Tibial nerve (tissue), 4 donors: ENCODE measurements at regions not wholly inside any gene's neighbourhood (a gene's known extent, or its start where the extent isn't known, plus 50 kb on each side); places are given as distances from the start of the nearest gene placed in this dataset.

Experiments used
- EP300 ChIP-seq, 2 donors: sonication (generic); formaldehyde crosslinking; IDR thresholded peaks; one replicate each; pipeline ENCODE4 v1.6.1; 2017; ENCODE audit warnings: antibody characterized with exemption in 2 of 2, mild to moderate bottlenecking in 1 of 2
- POLR2A ChIP-seq, 2 donors: fragments of 450-650 bp; IDR thresholded peaks; one replicate each; pipeline ENCODE4 v1.6.1; 2017; ENCODE audit warnings: antibody characterized with exemption in 2 of 2, mild to moderate bottlenecking in 2 of 2, moderate library complexity in 2 of 2
- TF ChIP-seq, protein P1 (sequence below), 5 experiments: fragments of 200-600 bp in 3 of 5; fragments of 450-650 bp in 2 of 5; sonication (generic) in 3 of 5; IDR thresholded peaks; one replicate each; pipeline ENCODE4 v1.5.1; 2016 to 2019; ENCODE audit warnings: antibody characterized with exemption in 5 of 5, mild to moderate bottlenecking in 3 of 5, moderate library complexity in 2 of 5

DNA sequence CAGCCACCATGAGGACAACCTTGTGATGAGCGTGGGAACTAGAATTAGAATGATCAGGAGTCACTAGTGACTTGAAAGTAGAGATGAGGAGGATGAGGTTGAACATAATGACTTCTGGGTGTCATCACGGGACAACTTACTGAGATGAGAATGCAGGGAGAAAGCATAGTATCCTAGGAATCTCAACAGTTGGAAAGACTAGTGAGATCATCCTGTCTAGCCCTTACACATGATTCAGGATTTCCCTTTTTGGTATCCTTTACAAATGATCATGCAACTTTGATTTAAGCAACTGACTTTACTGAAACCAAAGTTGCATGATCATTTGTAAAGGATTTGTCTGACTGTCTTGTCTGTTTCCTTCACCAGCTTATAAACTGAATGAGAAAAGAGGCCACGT, 51.8 kb upstream of the HIF1A start:
- TF ChIP-seq, protein P1, sequence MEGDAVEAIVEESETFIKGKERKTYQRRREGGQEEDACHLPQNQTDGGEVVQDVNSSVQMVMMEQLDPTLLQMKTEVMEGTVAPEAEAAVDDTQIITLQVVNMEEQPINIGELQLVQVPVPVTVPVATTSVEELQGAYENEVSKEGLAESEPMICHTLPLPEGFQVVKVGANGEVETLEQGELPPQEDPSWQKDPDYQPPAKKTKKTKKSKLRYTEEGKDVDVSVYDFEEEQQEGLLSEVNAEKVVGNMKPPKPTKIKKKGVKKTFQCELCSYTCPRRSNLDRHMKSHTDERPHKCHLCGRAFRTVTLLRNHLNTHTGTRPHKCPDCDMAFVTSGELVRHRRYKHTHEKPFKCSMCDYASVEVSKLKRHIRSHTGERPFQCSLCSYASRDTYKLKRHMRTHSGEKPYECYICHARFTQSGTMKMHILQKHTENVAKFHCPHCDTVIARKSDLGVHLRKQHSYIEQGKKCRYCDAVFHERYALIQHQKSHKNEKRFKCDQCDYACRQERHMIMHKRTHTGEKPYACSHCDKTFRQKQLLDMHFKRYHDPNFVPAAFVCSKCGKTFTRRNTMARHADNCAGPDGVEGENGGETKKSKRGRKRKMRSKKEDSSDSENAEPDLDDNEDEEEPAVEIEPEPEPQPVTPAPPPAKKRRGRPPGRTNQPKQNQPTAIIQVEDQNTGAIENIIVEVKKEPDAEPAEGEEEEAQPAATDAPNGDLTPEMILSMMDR (IDR thresholded peaks at IDR 0.05): no peak
- no peak for TF ChIP-seq POLR2A (IDR thresholded peaks at IDR 0.05)
- no peak for TF ChIP-seq EP300 (IDR thresholded peaks at IDR 0.05)
